Natural killer cell (primary cell): ENCODE measurements at regions not wholly inside any gene's neighbourhood (a gene's known extent, or its start where the extent isn't known, plus 50 kb on each side); places are given as distances from the start of the nearest gene placed in this dataset.
A peak's percentile ranks its signal among the peaks of the same experiment; 100 is the strongest.

Experiments used
- ATAC-seq, 3 donors: fragments of 150-1000 bp in 2 of 3; fragments of 200-7000 bp in 1 of 3; cut with Tn5 transposase; 1 replicate in 1 of 3; 2 replicates in 2 of 3; pipeline ENCODE4 v1.10.0; 2021; ENCODE audit warnings: mild to moderate bottlenecking in 2 of 3, moderate library complexity in 2 of 3
- DNase-seq, 2 donors: peaks; one replicate each; pipeline versions ENCODE4 v3.0.0 to v3.0.0-alpha.2; 2013 to 2021; ENCODE audit warnings: mixed read lengths in 1 of 2
- H3K27ac ChIP-seq: one replicate; pipeline ENCODE4 v1.5.1; 2013; ENCODE audit warnings: mild to moderate bottlenecking, low read length
- H3K27me3 ChIP-seq: one replicate; pipeline ENCODE4 v1.6.1; 2013; ENCODE audit warnings: low read length; ENCODE audit not compliant: control insufficient read depth, insufficient read depth
- H3K36me3 ChIP-seq: one replicate; pipeline ENCODE4 v1.6.1; 2013; ENCODE audit warnings: low read length; ENCODE audit not compliant: control insufficient read depth, insufficient read depth
- H3K4me1 ChIP-seq: one replicate; pipeline ENCODE4 v1.6.1; 2013; ENCODE audit warnings: low read length; ENCODE audit not compliant: control insufficient read depth, insufficient read depth
- H3K4me3 ChIP-seq: one replicate; pipeline ENCODE4 v1.5.1; 2013; ENCODE audit warnings: low read length
- H3K9me3 ChIP-seq: one replicate; pipeline ENCODE4 v1.6.1; 2013; ENCODE audit warnings: low read length; ENCODE audit not compliant: control insufficient read depth, insufficient read depth
- H3K27ac Mint-ChIP-seq, 2 donors: one replicate each; pipeline ENCODE4 v1.8.0; 2022; ENCODE audit warnings: mild to moderate bottlenecking in 2 of 2, mixed read lengths in 2 of 2, moderate library complexity in 1 of 2
- H3K27me3 Mint-ChIP-seq, 2 donors: one replicate each; pipeline ENCODE4 v1.8.0; 2022; ENCODE audit warnings: low read depth in 2 of 2, mixed read lengths in 2 of 2
- H3K36me3 Mint-ChIP-seq: one replicate; pipeline ENCODE4 v1.8.0; 2022; ENCODE audit warnings: mixed read lengths
- H3K4me1 Mint-ChIP-seq, 2 donors: one replicate each; pipeline ENCODE4 v1.8.0; 2022; ENCODE audit warnings: mixed read lengths in 2 of 2
- H3K4me3 Mint-ChIP-seq: one replicate; pipeline ENCODE4 v1.8.0; 2022; ENCODE audit warnings: mild to moderate bottlenecking, moderate library complexity, mixed read lengths
- H3K9me3 Mint-ChIP-seq, 2 donors: one replicate each; pipeline ENCODE4 v1.8.0; 2022; ENCODE audit warnings: mixed read lengths in 2 of 2
- WGBS: methylation state at CpG from one replicate; pipeline ENCODE4 v1.1.7; 2013; ENCODE audit warnings: missing lambda C conversion rate; ENCODE audit not compliant: insufficient coverage; 5-methylcytosine and 5-hydroxymethylcytosine counted together
- intact Hi-C: fragments of 100-400 bp; cut with micrococcal nuclease; formaldehyde crosslinking; loops from one replicate; pipeline ENCODE4 v1.14.2; 2022
- TF ChIP-seq, protein P1 (sequence below): fragments of 200-600 bp; IDR thresholded peaks from one replicate; pipeline ENCODE4 v1.8.0; 2022; ENCODE audit warnings: antibody characterized with exemption

GRCh38 chr15:99481951-99482230 lies 83.9 kb upstream of the MEF2A start:
- Histone ChIP-seq H3K4me1 (peaks cover 23% of the 10 kb centered on the region), H3K4me3 (no peak overlapping the region), H3K36me3 (no peaks in the 10 kb centered on the region), H3K27ac (no peak overlapping the region), H3K9me3 (no peaks in the 10 kb centered on the region), H3K27me3 (no peaks in the 10 kb centered on the region)
- Mint-ChIP-seq H3K27ac (no peak overlapping the region), H3K36me3 (no peaks in the 10 kb centered on the region), H3K9me3 (no peaks in the 10 kb centered on the region), H3K4me1 (peaks cover 10 to 18% of the 10 kb centered on the region in 2 donors), H3K27me3 (peaks cover 10 to 11% of the 10 kb centered on the region in 2 donors), H3K4me3 (no peak overlapping the region)
- DNase-seq (no peak), ATAC-seq (peak in 2 of 3 donors; percentile 64 to 71)
- TF ChIP-seq, protein P1, sequence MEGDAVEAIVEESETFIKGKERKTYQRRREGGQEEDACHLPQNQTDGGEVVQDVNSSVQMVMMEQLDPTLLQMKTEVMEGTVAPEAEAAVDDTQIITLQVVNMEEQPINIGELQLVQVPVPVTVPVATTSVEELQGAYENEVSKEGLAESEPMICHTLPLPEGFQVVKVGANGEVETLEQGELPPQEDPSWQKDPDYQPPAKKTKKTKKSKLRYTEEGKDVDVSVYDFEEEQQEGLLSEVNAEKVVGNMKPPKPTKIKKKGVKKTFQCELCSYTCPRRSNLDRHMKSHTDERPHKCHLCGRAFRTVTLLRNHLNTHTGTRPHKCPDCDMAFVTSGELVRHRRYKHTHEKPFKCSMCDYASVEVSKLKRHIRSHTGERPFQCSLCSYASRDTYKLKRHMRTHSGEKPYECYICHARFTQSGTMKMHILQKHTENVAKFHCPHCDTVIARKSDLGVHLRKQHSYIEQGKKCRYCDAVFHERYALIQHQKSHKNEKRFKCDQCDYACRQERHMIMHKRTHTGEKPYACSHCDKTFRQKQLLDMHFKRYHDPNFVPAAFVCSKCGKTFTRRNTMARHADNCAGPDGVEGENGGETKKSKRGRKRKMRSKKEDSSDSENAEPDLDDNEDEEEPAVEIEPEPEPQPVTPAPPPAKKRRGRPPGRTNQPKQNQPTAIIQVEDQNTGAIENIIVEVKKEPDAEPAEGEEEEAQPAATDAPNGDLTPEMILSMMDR: no peak
- WGBS: 16% methylated on average over 2 of the region's 2 CpGs
- intact Hi-C loops: no loop called here

GRCh38 chr15:99482993-99483392 lies 82.8 kb upstream of the MEF2A start:
- Histone ChIP-seq H3K4me3 (no peak overlapping the region), H3K4me1 (peaks cover 20% of the 10 kb centered on the region), H3K36me3 (no peaks in the 10 kb centered on the region), H3K27ac (no peak overlapping the region), H3K27me3 (no peaks in the 10 kb centered on the region), H3K9me3 (no peaks in the 10 kb centered on the region)
- intact Hi-C loops: no loop called here
- no peak overlapping the region for H3K27ac Mint-ChIP-seq
- H3K36me3 Mint-ChIP-seq: no peaks in the 10 kb centered on the region
- peaks cover 16 to 17% of the 10 kb centered on the region in 2 donors for H3K27me3 Mint-ChIP-seq
- H3K4me3 Mint-ChIP-seq: no peak overlapping the region
- WGBS: 88% methylated on average over 4 of the region's 4 CpGs
- H3K4me1 Mint-ChIP-seq: peaks cover 10 to 21% of the 10 kb centered on the region in 2 donors
- TF ChIP-seq, protein P1: no peak
- H3K9me3 Mint-ChIP-seq: no peaks in the 10 kb centered on the region
- DNase-seq: no peak
- no peak for ATAC-seq

DNA sequence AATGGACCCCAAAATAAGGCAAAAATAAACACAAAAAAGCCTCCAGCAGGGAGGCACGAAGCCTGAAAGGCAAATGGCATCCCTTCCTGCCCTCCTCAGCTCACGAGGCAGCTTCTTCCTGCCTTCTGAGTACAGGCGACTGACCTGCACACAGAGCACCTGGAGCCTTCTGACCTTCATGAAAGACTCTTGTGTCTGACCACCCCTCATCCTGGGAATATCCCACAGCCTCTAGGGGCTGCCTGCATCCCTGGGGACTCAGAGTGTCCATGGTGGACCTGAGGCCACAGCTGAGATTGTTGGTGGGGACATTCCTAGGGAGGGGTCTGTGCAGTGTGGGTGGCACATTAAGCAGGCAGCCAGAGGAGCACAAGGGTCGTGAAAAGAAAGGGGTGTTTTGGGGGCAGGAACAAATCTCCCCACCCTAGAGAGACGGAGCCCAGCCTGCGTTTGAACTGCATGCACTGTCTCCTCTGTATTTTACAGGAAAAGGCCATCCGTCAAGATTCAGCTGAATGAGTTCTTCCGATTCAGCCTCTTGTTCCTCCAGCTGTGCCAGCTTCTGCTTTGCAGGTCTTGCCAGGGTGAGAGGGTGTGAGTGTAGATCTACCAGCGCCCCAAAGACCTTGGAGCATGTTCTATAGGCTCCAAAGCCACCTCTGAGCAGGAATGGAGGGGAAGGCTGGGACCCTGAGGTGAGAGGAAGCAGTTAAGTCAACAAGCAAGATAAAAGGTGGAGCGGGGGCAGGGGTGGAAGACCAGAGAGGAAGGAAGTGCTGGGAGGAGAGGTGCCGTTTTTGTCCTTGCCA lies 80.4 kb upstream of the MEF2A start:
- H3K4me3 ChIP-seq: no peak overlapping the region
- H3K27ac Mint-ChIP-seq: no peak overlapping the region
- H3K4me3 Mint-ChIP-seq: no peak overlapping the region
- DNase-seq (peak in 1 of 2 donors; percentile 16), ATAC-seq (no peak)
- no peaks in the 10 kb centered on the region for H3K9me3 Mint-ChIP-seq
- WGBS: 39% methylated on average over 11 of the region's 11 CpGs
- TF ChIP-seq, protein P1: no peak
- no peaks in the 10 kb centered on the region for H3K36me3 ChIP-seq
- peaks cover 17 to 25% of the 10 kb centered on the region in 2 donors for H3K27me3 Mint-ChIP-seq
- H3K27ac ChIP-seq: no peak overlapping the region
- H3K4me1 ChIP-seq: peaks cover 17% of the 10 kb centered on the region
- H3K27me3 ChIP-seq: no peaks in the 10 kb centered on the region
- intact Hi-C loops: no loop called here
- no peaks in the 10 kb centered on the region for H3K9me3 ChIP-seq
- H3K36me3 Mint-ChIP-seq: no peaks in the 10 kb centered on the region
- peaks cover 10 to 21% of the 10 kb centered on the region in 2 donors for H3K4me1 Mint-ChIP-seq

- no peak for ATAC-seq
- H3K27me3 Mint-ChIP-seq: peaks cover 20 to 25% of the 10 kb centered on the region in 2 donors
- Histone ChIP-seq H3K27ac (no peak overlapping the region), H3K27me3 (no peaks in the 10 kb centered on the region), H3K4me3 (no peak overlapping the region), H3K4me1 (peaks cover 17% of the 10 kb centered on the region), H3K36me3 (no peaks in the 10 kb centered on the region), H3K9me3 (no peaks in the 10 kb centered on the region)
- peaks cover 10 to 21% of the 10 kb centered on the region in 2 donors for H3K4me1 Mint-ChIP-seq
- WGBS: 38% methylated on average over 9 of the region's 9 CpGs
- no peak overlapping the region for H3K4me3 Mint-ChIP-seq
- no peaks in the 10 kb centered on the region for H3K36me3 Mint-ChIP-seq
- H3K27ac Mint-ChIP-seq: no peak overlapping the region
- TF ChIP-seq, protein P1: no peak
- intact Hi-C loops: no loop called here
- no peaks in the 10 kb centered on the region for H3K9me3 Mint-ChIP-seq
- DNase-seq: no peak
These were observed 79.8 kb upstream of the MEF2A start for GRCh38 chr15:99485992-99486370.
